Muscle of back (tissue), 3 donors: ENCODE measurements at regions not wholly inside any gene's neighbourhood (a gene's known extent, or its start where the extent isn't known, plus 50 kb on each side); places are given as distances from the start of the nearest gene placed in this dataset.

ENCODE experiments used
- DNase-seq, 3 donors: peaks; one replicate each; pipeline versions ENCODE4 v3.0.0 to v3.0.0-alpha.2; 2013

DNA sequence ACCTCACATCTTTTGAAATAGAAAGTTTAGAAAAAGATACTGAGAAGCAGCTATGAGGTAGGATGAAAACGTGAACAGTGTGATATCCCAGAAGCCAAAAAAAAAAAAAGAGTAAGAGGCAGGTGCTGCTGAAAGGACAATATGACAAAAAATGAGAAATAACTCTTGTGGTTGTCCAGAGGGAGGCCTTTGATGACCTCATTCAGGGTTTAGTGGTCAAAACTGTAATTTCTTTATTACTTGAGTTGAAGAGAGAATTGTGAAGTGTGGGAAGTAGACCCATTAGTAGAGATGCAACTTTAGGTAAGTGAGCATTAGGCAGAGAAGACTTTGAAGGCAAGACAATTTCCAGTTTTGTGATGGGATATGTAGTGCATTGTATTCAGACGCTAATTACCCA lies 1306.3 kb upstream of the ACO1 start:
- DNase-seq: no peak

DNA sequence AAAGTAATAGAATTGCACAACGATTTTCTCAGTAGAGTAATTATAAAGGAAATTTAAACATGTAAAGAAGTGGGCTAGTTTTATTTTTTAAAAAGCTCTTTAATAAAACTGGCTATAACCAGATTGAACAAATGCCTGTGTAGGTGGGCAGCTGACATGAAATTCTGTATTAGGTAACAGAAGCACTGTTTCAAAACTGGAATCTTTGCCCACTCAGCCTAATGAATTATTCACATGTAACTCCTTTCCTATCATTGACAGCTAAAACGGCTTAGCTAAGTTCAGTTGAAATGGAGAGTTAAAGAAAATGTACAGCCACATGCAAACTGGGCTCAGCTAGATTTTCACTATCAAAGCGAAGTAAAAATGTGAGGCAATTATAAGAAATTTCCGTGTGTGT lies 1300.1 kb upstream of the ACO1 start:
- DNase-seq: peak in 1 of 3 donors; percentile 7

DNA sequence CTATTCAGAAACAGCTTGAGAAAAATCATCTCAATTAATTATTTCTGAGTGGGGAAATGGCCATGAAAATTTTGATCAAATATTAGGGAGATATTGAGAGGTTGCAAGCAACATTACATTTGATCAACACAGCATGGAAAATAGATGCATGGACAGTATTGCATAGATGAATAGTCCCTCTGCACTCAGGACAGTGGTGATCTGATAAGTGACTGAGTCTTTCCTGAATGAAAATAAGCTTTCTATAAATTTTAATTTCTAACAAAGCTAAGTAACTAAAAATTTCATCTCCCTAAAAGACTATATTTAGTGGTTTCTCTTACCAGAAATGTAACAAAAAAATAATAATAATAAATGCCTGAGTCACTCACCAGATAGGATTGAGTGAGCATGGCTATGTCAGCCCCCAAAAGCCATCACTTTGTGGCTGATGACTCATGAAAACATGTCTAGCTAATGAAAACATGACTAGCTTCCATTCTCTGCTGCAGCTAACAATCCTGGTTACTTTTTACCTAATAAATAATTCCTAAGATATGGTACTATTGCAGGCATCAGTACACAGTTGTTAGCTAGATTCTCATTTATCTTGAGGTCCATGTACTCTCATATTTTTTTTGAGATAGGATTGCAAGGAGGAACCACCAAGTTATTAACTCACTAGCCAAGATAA lies 1294.8 kb upstream of the ACO1 start:
- peak in 1 of 3 donors; percentile 22 for DNase-seq

DNA sequence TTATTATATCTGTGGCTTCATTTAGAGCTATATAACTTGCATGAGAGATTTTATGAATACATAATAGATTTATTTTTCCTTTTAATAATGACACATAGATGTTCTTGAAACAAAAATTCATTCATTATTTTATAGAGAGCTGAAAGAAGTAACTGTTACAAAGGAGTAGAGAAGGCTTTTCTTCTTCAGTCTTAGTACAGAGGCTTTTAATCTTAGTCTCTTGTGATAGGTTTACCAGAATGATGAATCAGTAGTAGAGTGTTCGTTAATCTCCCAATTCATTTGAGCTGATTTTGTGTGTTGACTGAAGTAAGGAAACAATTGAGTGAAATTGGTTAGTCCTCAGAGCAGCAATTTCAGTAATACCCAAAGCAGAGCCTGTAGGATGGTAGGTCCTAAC lies 1284.1 kb upstream of the ACO1 start:
- no peak for DNase-seq

DNA sequence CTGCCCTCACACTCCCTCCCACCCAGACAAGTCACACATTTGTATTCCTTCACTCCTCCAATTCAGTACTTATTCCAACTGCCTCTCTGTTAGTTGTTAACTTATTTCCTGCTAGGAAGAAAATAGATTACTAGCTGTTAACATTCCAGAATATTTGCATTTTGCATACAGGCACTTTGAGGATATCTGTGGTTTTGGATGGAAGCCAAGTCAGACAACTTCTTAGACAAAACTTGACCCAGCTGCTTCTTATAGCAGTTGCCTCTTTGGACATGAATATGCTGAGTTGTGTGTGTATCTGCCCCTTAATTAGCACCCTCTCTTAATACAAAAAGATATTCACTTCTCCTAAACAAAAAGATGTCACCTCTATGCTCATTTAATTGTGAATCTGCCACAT lies 1280.6 kb upstream of the ACO1 start:
- DNase-seq: peak in 1 of 3 donors; percentile 19

DNA sequence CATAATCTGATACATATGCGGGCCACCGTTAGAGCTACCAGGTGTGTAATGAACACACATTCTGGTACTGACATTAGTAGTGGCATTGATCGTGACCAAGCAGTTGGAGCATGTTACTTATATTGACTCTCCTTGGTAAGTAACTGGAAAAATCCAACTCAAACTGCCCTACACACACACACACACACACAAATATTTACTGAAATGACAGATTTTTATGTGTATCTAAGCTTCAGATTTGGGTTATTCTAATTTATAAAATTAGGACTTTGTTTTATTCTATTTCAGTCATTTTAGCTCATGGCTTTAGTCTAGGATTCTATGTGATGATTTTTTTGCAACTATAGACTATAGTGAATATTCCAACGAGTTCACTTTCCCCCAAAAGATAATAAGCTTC lies 1280.2 kb upstream of the ACO1 start:
- DNase-seq: no peak

DNA sequence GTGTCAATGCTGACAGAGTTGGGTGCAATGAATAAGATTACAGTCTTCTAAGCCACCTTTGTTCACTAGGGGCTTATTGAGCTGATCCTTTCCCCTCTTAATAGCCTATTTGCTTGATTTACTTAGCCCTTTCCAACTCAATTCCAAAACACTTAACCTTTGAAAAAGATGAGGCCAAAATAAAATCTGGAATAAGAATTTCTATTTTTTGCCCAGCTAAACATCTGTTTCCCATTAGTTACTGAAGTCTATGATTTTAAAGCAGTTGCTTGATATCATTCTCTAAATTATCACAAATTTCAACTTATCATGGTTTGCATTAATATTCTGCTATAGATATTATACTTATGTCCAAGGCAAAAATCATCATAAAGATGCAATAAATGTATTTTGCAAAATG lies 1272.0 kb upstream of the ACO1 start:
- DNase-seq: peak in 2 of 3 donors; percentile 29 to 43

DNA sequence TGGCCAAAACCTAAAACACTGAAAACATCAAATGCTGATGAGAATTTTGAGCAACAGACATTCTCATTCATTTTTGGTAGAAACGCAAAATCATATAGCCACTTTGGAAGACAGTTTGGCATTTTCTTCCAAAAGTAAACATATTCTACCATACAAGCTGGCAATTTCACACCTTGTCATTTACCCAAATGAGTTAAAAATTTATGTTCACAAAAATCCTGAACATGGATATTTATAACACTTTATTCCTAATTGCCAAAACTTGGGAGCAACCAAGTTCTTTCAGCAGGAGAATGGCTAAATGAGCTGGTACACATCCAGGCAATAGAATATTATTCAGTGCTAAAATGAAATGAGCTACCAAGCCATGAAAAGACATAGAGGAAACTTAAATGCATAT lies 1270.1 kb upstream of the ACO1 start:
- no peak for DNase-seq

DNA sequence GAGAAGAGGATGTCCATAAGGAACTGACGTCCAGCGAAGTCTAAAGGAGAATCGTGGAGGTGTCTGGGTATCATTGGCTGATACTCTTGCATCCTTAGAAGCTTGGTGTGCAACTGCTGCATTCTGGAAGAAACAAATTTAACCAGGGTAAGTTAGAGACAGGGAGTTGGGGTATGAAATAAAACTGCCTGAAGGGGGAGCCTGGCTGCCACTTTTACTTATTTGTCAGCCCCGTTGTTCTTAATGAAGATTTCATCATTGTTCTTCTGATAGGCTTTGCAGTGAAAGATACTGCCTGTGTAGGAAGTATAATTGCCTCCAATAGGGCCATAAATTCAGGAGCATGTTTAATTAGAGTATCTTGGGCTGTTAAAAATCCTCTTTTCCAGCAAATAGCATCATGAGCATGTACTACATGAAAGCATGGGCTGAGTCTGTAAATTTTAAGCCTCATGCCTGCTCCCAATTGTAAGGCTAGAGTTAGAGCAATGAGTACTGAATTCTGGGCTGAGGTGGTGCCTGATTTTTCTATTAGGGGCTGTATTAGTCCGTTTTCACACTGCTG lies 1264.5 kb upstream of the ACO1 start:
- peak in 2 of 3 donors; percentile 5 to 23 for DNase-seq

DNA sequence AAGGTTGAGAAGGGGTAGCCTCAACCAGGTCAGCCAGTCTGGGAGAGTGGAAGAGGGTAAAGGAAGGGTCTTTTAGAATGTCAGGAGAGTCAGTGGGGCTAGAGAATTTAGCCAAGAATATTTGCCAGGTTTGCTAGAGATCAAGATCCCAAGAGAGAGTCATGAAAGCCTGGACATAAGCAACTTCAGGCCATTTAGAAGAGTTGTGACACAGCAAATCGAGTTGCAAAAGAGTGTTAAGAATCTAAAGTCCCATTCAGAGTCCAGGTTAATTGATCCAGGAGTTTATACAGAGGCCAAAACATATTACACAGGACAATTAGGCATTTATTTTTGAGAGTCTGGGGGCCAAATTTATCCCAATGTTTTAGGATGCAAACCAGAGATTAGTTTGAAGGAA lies 1260.1 kb upstream of the ACO1 start:
- DNase-seq: no peak

DNA sequence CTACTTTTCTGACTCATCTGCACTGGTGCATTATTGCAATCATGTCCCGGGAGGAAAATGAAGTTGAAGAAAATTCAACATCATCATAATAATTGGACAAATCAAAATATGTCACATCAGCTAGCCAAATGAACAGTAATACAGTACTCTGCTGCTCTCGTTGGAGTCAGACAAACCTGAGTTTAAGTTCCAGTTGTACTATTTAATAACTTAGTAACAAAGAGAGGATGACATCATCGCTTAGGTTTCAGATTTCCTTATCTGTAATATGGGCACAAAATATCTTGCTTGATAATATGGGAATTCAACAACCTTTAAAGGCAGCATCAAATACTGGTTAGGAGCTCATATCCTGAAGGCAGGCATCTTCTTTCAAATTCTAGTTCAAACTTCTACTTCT lies 1248.9 kb upstream of the ACO1 start:
- DNase-seq: no peak

DNA sequence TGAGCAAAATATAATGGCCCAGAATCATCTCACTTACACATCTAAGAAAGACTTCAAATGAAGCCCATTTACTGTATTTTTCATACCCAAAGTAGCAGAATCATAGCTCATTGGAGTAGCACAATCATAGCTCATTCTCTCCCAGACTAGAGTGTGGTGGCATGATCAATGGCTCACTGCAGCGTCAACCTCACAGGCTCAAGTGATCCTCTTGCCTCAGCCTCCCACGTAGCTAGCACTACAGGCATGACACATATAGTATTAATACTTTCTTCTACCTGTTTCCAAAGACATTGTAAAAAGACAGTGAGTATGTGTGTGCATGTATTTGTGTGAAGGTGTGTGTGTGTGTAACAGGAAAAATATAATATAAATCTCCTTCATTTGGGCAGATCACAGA lies 1247.9 kb upstream of the ACO1 start:
- no peak for DNase-seq

DNA sequence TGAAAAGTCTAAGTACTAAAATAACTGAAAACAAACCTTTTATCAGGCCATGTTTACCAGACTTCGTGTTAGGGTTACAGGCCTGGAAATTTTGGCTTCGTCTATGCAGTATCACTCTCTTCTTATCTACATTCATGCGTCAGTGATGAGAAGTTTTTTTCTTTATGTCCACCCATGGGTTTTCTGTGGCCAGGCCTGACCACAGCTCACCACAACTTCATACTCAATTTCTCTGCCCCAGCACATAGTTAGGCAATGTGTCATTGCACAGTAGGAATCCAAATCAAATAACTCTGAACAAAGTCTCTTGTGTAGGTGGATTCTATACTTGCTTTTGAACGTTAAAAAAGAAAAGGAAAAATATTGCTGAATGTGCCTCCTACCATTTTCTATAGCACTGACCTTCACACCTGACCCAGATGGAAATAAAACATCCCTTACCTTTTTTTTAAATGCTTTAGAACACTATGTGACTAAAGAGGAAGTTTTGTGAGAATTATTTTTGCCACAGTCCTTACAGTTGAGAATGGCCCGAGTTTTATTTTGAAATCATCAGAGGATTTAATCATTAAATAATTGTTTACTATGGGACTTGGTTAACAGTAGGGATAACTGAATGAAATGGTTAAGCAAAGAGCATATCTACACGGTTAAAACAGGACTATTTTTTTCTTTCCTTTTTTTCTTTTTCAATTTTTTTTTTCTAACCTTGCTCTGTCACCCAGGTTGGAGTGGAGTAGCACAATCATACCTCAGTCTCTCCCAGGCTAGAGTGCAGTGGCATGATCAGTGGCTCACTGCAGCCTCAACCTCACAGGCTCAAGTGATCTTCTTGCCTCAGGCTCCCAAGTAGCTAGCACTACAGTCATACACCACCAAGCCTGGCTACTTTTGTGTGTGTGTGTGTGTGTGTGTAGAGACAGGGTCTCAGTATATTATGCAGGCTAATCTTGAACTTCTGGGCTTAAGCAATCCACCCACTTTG lies 1247.0 kb upstream of the ACO1 start:
- DNase-seq: peak in 1 of 3 donors; percentile 67

DNA sequence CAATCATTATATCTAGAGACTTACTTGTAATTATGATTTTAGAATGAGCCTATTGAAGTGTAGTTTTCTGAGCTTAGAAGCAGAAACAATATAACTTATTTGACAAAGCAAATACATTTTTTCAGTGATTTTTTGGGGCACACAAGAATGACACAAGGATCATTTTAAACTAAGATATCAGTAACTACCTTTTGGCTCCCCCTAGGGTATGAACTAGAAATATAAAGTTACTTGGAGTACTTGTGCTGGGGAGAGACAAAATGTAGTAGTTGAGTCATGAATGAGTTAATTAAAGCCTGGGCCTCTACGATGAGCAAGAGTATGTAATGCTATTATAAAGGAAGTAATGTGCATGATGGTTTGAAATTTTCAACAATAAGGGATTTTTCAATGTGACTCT lies 1244.1 kb upstream of the ACO1 start:
- DNase-seq: peak in 1 of 3 donors; percentile 10

DNA sequence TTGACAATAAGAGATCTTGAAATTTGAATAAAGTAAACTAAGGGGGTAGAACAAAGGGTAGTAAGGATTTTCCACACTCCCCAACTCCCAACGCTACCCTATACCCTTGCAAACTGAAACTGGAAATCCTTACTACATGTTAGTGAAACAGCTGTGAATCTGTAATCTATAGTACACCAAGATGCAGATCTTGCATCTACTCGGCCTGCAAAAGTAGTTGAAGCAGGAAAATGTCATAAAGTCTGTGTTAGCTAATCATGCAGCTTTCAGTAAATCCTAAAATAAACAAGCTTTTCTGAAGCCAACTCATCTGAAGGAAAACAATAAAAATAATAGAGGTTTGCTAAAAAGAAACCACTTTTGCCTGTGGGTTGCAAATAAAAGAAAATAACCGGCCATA lies 1242.0 kb upstream of the ACO1 start:
- DNase-seq: no peak

DNA sequence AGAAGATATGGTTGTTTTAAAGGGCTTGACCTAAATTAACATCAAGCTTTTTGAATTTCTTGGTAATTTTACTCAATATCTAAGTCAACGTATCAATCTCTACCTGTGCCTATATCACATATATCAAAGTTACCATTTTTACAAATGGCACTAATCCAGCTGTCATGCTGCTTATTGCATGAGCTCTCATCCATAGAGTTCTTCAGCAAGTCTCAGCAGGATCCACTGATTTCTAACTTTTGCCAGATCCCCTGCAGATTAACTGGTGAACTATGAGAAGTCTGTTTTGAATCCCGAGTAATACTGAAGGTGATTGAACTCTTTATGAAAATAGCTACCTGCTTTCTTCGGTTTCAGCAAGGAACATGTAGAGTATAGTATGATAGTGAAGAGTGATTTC lies 1239.8 kb upstream of the ACO1 start:
- no peak for DNase-seq

DNA sequence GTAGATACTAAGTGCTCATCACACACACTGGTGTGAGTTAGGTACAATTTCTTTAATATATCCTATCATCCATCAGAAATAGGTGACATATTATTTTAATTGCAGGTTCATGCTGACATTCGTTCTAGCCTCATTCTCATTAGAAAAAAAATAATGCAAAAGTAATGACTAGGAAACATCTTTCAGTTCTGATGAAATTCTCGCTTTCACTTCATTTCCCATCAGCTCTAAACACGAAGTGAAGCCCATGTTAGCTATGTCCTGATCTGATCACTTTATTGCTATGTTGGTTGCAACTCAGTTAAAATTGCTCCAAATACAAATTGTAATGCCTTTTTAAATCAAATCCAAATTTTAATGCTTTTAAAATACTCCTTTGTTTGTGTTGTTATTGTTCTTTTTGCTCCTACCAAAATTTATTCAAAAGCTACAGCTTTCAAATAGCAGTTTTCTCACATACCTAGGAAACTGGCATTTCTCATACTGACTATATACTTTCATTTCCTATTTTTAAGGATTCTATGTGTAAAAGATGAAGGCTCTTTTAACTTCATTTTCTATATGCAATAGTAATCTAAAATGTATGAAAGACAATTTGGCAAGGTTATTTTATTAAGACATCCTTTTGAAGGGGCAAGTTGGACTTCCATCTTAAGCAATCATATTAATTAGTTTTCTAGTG lies 1237.8 kb upstream of the ACO1 start:
- DNase-seq: no peak

DNA sequence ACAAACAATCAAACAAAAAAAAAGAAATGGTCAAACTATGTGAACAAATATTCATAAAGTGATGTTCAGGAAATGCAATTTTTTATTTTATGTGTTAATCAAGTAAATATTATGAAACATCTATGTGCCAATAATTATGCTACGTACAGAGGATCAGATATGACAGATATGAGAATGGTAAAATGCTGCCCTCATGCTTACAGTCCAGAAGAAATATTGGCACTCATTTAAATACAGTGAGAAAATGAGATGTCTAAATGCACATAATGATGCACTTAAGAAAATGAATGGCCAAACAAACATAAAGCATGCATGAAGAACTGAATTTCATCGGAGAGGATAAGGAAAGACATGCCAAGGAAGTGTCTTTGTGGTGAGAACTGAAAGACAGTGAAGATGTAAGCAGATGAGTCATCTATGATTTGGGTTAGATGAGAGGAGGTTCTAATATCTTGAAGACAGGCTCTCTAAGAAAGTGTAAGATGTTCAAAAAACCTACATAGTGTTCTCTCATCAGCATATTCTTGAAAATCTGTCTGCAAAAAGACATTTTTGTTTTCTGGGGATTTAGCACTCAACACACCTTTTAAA lies 1231.1 kb upstream of the ACO1 start:
- DNase-seq: no peak

DNA sequence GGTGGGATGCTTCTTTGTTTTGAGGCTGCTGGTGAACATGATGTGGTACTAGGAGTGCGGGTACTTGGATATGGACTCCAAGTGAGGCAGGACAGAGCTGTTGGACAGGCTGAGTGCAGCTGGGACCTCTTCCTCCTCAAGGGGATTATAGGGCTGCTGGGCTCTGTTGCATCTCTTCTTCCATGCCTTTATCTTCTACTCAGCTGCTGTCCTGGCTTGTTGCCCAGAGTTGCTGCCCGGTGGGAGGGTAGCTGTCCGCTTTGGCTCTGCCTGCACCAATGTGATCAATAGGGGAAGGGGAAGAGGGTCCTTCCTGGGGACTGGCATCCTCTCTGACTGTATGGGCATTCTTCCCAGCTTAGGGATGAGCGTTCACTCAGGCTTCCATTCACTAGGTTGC lies 1217.9 kb upstream of the ACO1 start:
- DNase-seq: peak in 1 of 3 donors; percentile 4

DNA sequence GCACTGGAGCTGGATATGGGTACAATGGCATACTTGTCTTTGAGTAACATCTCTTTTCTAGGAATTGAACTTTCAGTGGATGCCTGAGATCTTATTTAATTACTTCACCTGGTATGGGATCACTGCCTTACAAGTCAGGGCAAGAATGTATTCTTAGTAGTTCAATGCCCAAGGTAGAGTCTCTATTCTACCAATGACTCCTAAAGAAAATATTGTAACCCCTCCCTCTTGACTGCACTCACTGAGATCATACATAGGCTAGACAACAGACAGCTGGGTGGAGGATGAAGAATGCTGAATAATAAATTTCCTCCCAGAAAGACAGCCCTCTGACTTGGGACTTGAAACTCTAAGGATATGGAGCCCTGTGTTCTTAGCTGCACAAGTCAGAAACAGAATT lies 1216.3 kb upstream of the ACO1 start:
- DNase-seq: no peak

DNA sequence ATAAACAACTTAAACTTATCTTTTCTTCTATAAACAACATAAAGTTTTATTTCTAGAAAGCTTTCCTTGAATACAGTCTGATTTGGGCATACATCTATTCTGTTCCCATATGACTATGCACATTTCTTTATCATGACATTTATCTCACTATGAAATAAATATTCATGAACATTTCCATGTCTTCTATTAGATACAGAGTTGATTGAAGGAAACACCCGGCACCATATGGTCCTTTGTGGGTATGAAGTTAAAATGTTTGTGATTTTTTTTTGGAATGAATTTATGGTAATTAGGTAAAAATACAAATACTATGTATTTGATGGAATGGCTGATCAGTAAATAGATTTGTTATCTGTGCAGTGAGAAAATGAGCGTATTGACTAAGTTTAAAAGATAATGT lies 1209.8 kb upstream of the ACO1 start:
- DNase-seq: no peak

DNA sequence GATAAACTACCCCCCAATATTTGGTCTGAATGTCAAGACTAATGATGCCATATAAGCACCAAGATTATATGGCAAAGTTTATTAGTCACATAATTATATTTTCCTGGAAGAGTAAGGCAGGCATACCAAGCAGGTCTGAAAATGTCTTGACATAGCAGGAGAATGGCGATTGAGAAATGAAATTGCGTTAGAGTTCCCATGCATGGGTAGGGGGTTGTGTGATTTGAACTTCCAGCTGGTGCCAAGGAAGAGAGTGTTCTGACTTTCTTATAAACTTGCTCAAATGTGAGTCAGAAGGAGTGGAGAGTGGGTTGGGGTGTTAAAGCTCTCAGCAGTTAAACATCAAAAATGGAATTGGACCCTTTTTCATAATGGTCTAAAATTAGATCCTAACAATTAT lies 1200.6 kb upstream of the ACO1 start:
- no peak for DNase-seq
